ENCODE measurements at regions not wholly inside any gene's neighbourhood (a gene's known extent, or its start where the extent isn't known, plus 50 kb on each side); places are given as distances from the start of the nearest gene placed in this dataset.

DNA sequence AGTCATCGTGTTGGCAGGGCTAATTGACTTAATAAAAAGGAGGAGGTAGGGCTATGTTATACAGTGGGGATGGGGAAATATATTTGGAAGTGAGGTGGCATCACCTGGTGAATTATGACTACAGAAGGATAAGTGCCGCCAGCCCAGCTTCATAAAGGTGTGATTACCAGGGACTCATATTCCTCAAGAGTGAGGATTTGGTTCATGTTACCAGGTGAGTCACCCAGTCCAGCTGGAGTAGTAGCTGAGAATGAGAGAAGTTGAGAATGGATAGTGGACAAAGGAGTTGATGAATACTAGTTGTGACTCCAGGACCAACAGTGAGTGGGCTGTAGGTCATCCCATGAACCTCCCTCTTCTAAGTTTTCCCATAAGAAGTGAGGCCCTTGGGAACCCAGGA, 143.0 kb upstream of the GALNT15 start:
- TF ChIP-seq, protein P1, sequence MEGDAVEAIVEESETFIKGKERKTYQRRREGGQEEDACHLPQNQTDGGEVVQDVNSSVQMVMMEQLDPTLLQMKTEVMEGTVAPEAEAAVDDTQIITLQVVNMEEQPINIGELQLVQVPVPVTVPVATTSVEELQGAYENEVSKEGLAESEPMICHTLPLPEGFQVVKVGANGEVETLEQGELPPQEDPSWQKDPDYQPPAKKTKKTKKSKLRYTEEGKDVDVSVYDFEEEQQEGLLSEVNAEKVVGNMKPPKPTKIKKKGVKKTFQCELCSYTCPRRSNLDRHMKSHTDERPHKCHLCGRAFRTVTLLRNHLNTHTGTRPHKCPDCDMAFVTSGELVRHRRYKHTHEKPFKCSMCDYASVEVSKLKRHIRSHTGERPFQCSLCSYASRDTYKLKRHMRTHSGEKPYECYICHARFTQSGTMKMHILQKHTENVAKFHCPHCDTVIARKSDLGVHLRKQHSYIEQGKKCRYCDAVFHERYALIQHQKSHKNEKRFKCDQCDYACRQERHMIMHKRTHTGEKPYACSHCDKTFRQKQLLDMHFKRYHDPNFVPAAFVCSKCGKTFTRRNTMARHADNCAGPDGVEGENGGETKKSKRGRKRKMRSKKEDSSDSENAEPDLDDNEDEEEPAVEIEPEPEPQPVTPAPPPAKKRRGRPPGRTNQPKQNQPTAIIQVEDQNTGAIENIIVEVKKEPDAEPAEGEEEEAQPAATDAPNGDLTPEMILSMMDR (IDR thresholded peaks at IDR 0.05) = no peak
- no peak for TF ChIP-seq EZH2 (IDR thresholded peaks at IDR 0.05; ENCODE audit: borderline replicate concordance, insufficient read depth, low read depth, low read length, poor library complexity, severe bottlenecking)
